RWPE1 (cell line): ENCODE measurements at regions not wholly inside any gene's neighbourhood (a gene's known extent, or its start where the extent isn't known, plus 50 kb on each side); places are given as distances from the start of the nearest gene placed in this dataset.

Experiments
- CTCF ChIA-PET: fragments of 350-600 bp; sonication (Branson Sonifier 250); formaldehyde crosslinking; extraction: SDS; loops from one replicate; lab custom pipeline; 2021; lab: Yijun Ruan, JAX
- POLR2A ChIA-PET: fragments of 400-600 bp; formaldehyde crosslinking; extraction: SDS; loops from one replicate; lab custom pipeline; 2020; ENCODE audit warnings: antibody characterized with exemption; ENCODE audit not compliant: low non-redundant PET; lab: Yijun Ruan, JAX
- DNase-seq: peaks from one replicate; pipeline ENCODE4 v3.0.0; 2012; ENCODE audit warnings: low spot score
- H3K27ac ChIP-seq: fragments of 450-650 bp; 2 replicates; pipeline ENCODE4 v1.5.1; 2017
- TF ChIP-seq, protein P1 (sequence below): fragments of 450-650 bp; conservative IDR thresholded peaks from 2 replicates; pipeline ENCODE4 v1.5.1; 2017; ENCODE audit warnings: low read depth, mild to moderate bottlenecking

DNA sequence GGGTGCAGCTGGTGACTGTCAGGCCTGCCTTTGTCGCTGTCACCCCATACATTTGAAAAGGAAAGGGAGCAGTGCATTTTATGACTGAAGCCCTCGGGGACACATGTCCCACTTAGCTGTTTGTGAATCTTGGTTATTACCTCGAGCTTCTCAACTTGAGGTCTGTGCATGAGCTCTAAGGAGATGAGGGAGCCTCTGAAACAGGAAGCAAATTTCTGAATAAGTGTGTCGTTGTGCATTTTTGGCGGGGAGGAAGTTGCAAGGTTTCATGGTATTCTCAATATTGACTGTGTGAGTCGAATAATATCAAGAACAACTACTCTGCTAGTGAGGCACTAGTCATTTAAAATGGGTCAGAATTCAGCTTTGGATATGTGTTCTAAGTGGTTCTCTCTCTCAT lies 149.7 kb upstream of the PLET1 start:
- ChIA-PET CTCF (interaction anchor here (0.6 to 0.7 kb wide), 2 partner anchors 66 to 639 kb away, joined by 3 to 4 read pairs; no protein-coding TSS in a partner anchor), POLR2A (no interaction called here)
- TF ChIP-seq, protein P1, sequence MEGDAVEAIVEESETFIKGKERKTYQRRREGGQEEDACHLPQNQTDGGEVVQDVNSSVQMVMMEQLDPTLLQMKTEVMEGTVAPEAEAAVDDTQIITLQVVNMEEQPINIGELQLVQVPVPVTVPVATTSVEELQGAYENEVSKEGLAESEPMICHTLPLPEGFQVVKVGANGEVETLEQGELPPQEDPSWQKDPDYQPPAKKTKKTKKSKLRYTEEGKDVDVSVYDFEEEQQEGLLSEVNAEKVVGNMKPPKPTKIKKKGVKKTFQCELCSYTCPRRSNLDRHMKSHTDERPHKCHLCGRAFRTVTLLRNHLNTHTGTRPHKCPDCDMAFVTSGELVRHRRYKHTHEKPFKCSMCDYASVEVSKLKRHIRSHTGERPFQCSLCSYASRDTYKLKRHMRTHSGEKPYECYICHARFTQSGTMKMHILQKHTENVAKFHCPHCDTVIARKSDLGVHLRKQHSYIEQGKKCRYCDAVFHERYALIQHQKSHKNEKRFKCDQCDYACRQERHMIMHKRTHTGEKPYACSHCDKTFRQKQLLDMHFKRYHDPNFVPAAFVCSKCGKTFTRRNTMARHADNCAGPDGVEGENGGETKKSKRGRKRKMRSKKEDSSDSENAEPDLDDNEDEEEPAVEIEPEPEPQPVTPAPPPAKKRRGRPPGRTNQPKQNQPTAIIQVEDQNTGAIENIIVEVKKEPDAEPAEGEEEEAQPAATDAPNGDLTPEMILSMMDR, result no peak
- no peak overlapping the region for H3K27ac ChIP-seq
- no peak for DNase-seq

DNA sequence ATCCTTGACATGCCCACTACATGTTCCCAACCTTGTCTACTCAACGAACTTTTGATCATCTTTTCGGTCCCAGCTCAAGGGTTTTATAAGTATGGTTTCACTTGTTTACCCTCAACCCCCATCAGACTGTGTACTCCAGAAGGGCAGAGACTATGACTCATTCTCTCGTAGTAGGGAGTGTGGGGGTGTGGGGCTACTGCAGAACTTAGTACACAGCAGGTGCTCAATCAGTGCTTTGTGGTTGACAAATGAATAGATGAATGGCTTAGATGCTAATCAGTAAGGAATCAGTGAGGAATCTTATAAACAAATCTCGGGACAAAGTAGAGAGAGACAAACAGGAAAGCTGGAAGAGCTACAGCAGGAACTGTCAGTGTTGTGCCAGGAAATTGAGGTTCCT lies 151.7 kb upstream of the PLET1 start:
- TF ChIP-seq, protein P1, result no peak
- POLR2A ChIA-PET, result no interaction called here
- CTCF ChIA-PET, result no interaction called here
- H3K27ac ChIP-seq, result no peak overlapping the region
- peak; percentile 11 for DNase-seq

DNA sequence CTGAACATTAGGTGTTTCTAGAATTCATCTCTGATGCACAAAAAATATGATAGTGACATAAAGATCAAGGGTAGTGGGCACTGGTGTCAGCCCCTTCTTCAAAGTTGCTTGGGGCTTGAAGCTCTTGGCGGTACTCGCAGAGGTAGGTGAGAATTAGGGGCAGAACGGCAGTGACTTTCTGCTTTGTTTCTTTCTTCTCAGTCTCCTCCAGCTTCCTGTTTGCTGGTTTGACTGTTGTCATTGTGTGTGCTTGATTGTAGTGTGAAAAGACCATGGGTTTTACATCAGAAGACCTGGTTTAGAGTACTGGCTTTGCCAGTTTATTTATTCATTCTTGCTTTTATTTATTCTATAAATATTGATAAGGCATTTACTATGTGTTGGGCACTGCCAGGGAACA lies 156.7 kb upstream of the PLET1 start:
- no peak overlapping the region for H3K27ac ChIP-seq
- CTCF ChIA-PET, result no interaction called here
- no peak for DNase-seq
- TF ChIP-seq, protein P1, result no peak
- POLR2A ChIA-PET, result no interaction called here

DNA sequence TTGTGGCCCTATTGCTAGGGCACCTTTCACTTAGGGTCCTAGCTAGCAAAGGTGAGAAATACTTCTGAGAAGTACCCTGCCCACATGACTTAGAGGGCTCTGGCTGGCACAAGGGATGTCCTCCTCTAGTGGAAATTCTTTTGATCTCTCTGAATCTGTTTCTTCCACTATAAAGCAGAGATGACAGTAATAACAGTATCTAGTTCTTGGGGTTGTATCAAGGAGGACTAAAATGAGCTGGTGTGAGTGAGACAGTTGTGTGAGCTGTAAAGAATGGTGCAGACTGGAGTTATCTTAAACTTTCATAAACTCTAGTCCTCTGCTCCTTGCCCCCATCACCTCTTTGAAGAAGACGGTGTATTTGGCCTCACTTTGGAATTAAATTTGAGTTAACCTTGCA lies 157.8 kb upstream of the PLET1 start:
- TF ChIP-seq, protein P1, result no peak
- no peak for DNase-seq
- H3K27ac ChIP-seq, result no peak overlapping the region
- ChIA-PET POLR2A (no interaction called here), CTCF (no interaction called here)

DNA sequence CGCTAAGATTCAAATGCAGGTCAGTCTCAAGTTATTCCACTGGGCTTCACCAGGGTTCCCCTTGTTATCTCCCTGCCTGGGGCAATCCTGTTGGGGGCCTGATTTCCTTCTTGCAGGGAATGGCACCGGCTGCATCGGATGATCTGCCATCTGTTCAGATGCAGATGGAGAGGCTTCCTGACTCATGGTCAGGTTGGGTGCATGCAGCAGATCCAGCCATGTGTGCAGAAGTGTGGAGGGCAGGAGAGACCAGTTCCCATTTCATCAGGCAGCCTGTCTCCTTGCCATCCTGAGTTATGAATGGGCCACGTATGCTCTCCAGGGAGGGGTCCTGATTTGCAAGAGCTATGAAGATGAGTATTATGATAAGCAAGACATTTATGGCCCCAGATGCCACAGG lies 161.2 kb upstream of the PLET1 start:
- no peak for DNase-seq
- H3K27ac ChIP-seq, result no peak overlapping the region
- TF ChIP-seq, protein P1, result no peak
- CTCF ChIA-PET, result interaction anchor here (0.7 kb wide), 1 partner anchor 77 kb away, joined by 3 read pairs; no protein-coding TSS in a partner anchor
- POLR2A ChIA-PET, result no interaction called here

- CTCF ChIA-PET, result no interaction called here
- TF ChIP-seq, protein P1, result no peak
- DNase-seq, result peak; percentile 17
- POLR2A ChIA-PET, result no interaction called here
- H3K27ac ChIP-seq, result no peak overlapping the region
These were observed 164.5 kb upstream of the PLET1 start for GRCh38 chr11:112425121-112425520.

GRCh38 chr11:112437096-112437495 lies 176.4 kb upstream of the PLET1 start:
- POLR2A ChIA-PET, result no interaction called here
- DNase-seq, result no peak
- no peak overlapping the region for H3K27ac ChIP-seq
- CTCF ChIA-PET, result interaction anchor here (1.0 kb wide), 1 partner anchor 17 kb away, joined by 3 read pairs; no protein-coding TSS in a partner anchor
- TF ChIP-seq, protein P1, result no peak
